ENCODE measurements at regions not wholly inside any gene's neighbourhood (a gene's known extent, or its start where the extent isn't known, plus 50 kb on each side); places are given as distances from the start of the nearest gene placed in this dataset.
A peak's percentile ranks its signal among the peaks of the same experiment; 100 is the strongest.

DNA sequence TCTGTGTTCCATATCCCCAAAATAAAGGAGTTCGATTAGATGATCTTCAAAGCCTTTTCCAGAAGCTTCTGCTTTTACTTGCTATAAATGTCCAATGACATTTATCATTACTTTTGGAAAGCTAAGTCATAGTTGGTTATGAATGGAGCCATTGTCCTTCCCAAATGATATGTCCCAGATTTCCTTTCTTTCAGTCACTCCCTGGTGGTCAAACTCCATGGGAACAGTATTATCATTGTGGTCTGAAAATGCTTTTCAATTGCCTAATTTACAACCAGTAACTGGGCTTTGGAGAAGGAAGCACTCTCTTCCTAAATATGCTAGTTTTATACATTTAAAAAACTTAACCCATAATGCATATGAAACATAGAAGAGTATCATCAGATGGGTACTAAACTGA lies 571.5 kb upstream of the AMOT start:
- Histone ChIP-seq H2AFZ (ENCODE audit: low read length) (no peak overlapping the region), H3K9ac (ENCODE audit: low read length) (no peak overlapping the region), H4K20me1 (ENCODE audit: low read length) (no peaks in the 10 kb centered on the region), H3K4me2 (ENCODE audit: low read length) (no peak overlapping the region), H3K36me3 (ENCODE audit: low read depth, low read length) (no peaks in the 10 kb centered on the region), H3K79me2 (ENCODE audit: low read length) (no peaks in the 10 kb centered on the region), H3K9me3 (ENCODE audit: low read length) (0 out of 2 replicates have a peak, but pooled peaks cover 4% of the 10 kb centered on the region), H3K9me2 (replicated peaks; ENCODE audit: low read length) (no peaks in the 10 kb centered on the region), H3K4me3 (ENCODE audit: low read length) (no peak overlapping the region), H3K4me1 (ENCODE audit: insufficient read depth, low read length) (no peaks in the 10 kb centered on the region), H3F3A (ENCODE audit: low read length, unreplicated experiment) (no peaks in the 10 kb centered on the region), H3K27ac (ENCODE audit: low read length) (no peak overlapping the region), H3K27me3 (ENCODE audit: low read length) (no peaks in the 10 kb centered on the region)
- ChIA-PET CTCF (no interaction called here), POLR2A (ENCODE audit: unreplicated experiment) (no interaction called here)
- BruUV-seq (replicated peaks), result no TSS peak
- ATAC-seq, result no peak
- DNase-seq, result no peak
- intact Hi-C loops (cut with micrococcal nuclease), result no loop called here
- TF ChIP-seq EZH2phosphoT487 (IDR thresholded peaks at IDR 0.05; ENCODE audit: borderline replicate concordance, low read length) (no peak), EZH2 (IDR thresholded peaks at IDR 0.05; ENCODE audit: low read length, unreplicated experiment) (no peak)
- TF ChIP-seq, protein P1, sequence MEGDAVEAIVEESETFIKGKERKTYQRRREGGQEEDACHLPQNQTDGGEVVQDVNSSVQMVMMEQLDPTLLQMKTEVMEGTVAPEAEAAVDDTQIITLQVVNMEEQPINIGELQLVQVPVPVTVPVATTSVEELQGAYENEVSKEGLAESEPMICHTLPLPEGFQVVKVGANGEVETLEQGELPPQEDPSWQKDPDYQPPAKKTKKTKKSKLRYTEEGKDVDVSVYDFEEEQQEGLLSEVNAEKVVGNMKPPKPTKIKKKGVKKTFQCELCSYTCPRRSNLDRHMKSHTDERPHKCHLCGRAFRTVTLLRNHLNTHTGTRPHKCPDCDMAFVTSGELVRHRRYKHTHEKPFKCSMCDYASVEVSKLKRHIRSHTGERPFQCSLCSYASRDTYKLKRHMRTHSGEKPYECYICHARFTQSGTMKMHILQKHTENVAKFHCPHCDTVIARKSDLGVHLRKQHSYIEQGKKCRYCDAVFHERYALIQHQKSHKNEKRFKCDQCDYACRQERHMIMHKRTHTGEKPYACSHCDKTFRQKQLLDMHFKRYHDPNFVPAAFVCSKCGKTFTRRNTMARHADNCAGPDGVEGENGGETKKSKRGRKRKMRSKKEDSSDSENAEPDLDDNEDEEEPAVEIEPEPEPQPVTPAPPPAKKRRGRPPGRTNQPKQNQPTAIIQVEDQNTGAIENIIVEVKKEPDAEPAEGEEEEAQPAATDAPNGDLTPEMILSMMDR (conservative IDR thresholded peaks at IDR 0.05; ENCODE audit: low read depth, low read length), result no peak

DNA sequence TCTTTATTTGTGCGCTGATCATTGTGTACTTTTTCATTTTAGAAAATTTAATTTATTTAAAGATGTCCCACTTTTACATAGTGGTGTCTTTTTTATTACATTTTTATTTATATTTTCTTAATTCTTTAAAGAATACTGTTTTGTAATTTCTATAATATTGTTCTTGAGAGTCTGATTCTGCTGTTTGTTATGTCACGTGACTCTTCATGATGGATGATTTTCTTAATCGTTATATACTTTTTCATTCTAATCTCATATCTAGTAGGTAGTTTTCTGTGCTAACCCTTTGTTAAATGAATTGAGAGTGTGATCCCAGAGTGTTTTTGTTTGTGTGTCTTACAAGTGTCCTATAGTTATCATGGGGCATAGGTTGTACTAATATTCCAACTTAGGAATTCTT lies 568.2 kb upstream of the AMOT start:
- DNase-seq, result no peak
- no peaks in the 10 kb centered on the region for H3K9me2 ChIP-seq (replicated peaks; ENCODE audit: low read length)
- H3K36me3 ChIP-seq (ENCODE audit: low read depth, low read length), result no peaks in the 10 kb centered on the region
- no peaks in the 10 kb centered on the region for H3F3A ChIP-seq (ENCODE audit: low read length, unreplicated experiment)
- POLR2A ChIA-PET (ENCODE audit: unreplicated experiment), result no interaction called here
- no TSS peak for BruUV-seq (replicated peaks)
- H3K9ac ChIP-seq (ENCODE audit: low read length), result no peak overlapping the region
- no peaks in the 10 kb centered on the region for H3K4me1 ChIP-seq (ENCODE audit: insufficient read depth, low read length)
- H3K9me3 ChIP-seq (ENCODE audit: low read length), result 0 out of 2 replicates have a peak, but pooled peaks cover 4% of the 10 kb centered on the region
- no peak overlapping the region for H2AFZ ChIP-seq (ENCODE audit: low read length)
- TF ChIP-seq EZH2 (IDR thresholded peaks at IDR 0.05; ENCODE audit: low read length, unreplicated experiment) (no peak), EZH2phosphoT487 (IDR thresholded peaks at IDR 0.05; ENCODE audit: borderline replicate concordance, low read length) (no peak)
- TF ChIP-seq, protein P1 (conservative IDR thresholded peaks at IDR 0.05; ENCODE audit: low read depth, low read length), result no peak
- H4K20me1 ChIP-seq (ENCODE audit: low read length), result no peaks in the 10 kb centered on the region
- H3K79me2 ChIP-seq (ENCODE audit: low read length), result no peaks in the 10 kb centered on the region
- no peak for ATAC-seq
- intact Hi-C loops (cut with micrococcal nuclease), result no loop called here
- CTCF ChIA-PET, result no interaction called here
- H3K27me3 ChIP-seq (ENCODE audit: low read length), result no peaks in the 10 kb centered on the region
- no peak overlapping the region for H3K4me3 ChIP-seq (ENCODE audit: low read length)
- no peak overlapping the region for H3K4me2 ChIP-seq (ENCODE audit: low read length)
- no peak overlapping the region for H3K27ac ChIP-seq (ENCODE audit: low read length)

DNA sequence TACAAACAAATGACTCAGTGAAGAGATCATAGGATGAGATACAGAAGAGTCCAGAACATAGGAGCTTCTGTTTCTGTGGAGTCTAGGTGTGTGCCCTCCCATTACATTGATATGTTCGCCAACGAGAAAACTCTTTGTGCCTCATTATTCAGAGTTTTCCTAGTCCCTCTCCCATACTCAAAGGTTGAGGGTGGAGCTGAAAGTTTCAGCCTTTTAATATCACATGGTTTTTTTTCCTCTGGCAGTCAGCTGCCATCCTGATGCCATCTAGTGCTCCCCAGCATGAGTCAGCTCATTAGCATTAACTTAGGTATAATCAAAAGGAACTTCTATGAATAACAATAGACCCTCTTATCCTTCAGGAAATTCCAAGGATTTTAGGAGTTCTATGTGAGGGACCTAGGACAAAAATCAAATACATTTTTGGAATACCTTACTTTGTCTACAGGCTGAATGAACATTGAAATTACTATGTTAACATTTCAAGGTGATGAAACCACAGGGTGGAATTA lies 559.6 kb upstream of the AMOT start:
- no peaks in the 10 kb centered on the region for H3K9me3 ChIP-seq (ENCODE audit: low read length)
- CTCF ChIA-PET, result no interaction called here
- H2AFZ ChIP-seq (ENCODE audit: low read length), result no peak overlapping the region
- BruUV-seq (replicated peaks), result no TSS peak
- no peaks in the 10 kb centered on the region for H3K9me2 ChIP-seq (replicated peaks; ENCODE audit: low read length)
- intact Hi-C loops (cut with micrococcal nuclease), result no loop called here
- no peak overlapping the region for H3K9ac ChIP-seq (ENCODE audit: low read length)
- TF ChIP-seq EZH2 (IDR thresholded peaks at IDR 0.05; ENCODE audit: low read length, unreplicated experiment), result no peak
- TF ChIP-seq, protein P1 (conservative IDR thresholded peaks at IDR 0.05; ENCODE audit: low read depth, low read length), result no peak
- TF ChIP-seq EZH2phosphoT487 (IDR thresholded peaks at IDR 0.05; ENCODE audit: borderline replicate concordance, low read length), result no peak
- H3K79me2 ChIP-seq (ENCODE audit: low read length), result no peaks in the 10 kb centered on the region
- H4K20me1 ChIP-seq (ENCODE audit: low read length), result no peaks in the 10 kb centered on the region
- H3K27ac ChIP-seq (ENCODE audit: low read length), result no peak overlapping the region
- no peaks in the 10 kb centered on the region for H3K27me3 ChIP-seq (ENCODE audit: low read length)
- POLR2A ChIA-PET (ENCODE audit: unreplicated experiment), result no interaction called here
- no peaks in the 10 kb centered on the region for H3K36me3 ChIP-seq (ENCODE audit: low read depth, low read length)
- H3K4me3 ChIP-seq (ENCODE audit: low read length), result no peak overlapping the region
- H3K4me2 ChIP-seq (ENCODE audit: low read length), result no peak overlapping the region
- no peaks in the 10 kb centered on the region for H3F3A ChIP-seq (ENCODE audit: low read length, unreplicated experiment)
- ATAC-seq (no peak), DNase-seq (peak; percentile 6)
- no peaks in the 10 kb centered on the region for H3K4me1 ChIP-seq (ENCODE audit: insufficient read depth, low read length)
